Activated T-helper 1 cell treated with anti-CD3 and anti-CD28 coated beads, Interleukin-2, amount 50 U/mL, for 16 hours (primary cell): ENCODE measurements at regions not wholly inside any gene's neighbourhood (a gene's known extent, or its start where the extent isn't known, plus 50 kb on each side); places are given as distances from the start of the nearest gene placed in this dataset.

ENCODE experiments used
- DNase-seq, 2 donors: peaks; one replicate each; pipeline ENCODE4 v3.0.0-alpha.2; 2020; ENCODE audit warnings: low read depth in 1 of 2, low spot score in 1 of 2

DNA sequence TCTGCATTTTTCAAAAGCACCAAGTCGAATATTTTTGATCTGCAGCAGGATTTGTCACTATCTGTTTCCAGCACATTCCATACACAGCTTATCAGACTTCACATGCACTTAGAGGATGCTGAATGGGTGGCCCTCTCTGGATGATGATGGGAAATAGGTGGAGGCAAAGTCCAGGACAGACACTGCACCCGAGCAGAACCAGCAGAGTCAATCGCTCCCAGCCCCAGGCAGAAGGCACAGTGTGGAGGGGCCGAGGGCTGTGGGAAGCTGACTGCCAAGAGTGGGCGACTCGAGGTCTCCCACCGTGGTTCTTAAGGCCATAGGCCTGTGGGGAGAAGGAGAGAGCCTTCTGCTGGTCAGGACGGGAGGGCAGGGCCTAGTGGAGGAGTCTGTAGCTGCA lies 490.2 kb upstream of the MGMT start:
- no peak for DNase-seq

DNA sequence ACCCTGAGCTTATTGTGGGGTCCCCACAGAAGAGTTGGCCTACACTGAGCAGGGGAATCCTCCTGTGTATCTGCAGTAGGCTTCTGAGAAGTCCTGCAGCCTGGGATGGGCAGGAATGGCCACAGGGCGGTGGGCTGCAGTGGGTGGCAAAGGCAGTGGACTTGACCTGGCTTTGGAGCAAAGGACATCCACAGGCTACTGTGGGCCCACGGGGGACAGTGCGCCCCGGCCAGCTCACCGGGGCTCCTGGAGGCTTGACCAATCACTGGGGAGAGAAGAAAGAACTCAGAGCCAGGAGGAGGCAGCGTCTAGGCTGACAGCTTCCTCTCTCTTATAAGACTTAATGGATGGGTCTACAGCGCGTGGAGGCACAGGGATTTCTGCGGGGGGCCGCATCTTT lies 488.8 kb upstream of the MGMT start:
- DNase-seq = no peak

DNA sequence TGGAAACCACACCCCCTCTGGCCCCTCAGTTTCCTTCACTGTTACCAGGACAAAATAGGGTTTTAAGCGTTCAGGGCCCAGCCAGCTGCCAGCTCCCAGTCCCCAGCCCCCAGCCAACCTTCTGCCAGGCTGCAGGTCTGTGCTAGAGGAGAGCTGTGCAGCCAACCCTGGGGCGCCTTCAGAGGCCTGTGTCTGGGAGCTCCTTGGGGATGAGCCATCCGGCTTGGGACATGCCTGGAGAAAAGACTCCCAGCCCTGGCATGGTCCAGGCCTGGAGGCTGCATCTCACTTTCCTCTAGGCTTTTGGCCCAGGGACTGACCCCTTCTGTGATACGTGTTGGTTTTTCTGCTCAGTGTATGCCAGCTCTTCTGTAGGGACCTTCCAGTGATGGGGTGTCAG lies 487.6 kb upstream of the MGMT start:
- DNase-seq = no peak

DNA sequence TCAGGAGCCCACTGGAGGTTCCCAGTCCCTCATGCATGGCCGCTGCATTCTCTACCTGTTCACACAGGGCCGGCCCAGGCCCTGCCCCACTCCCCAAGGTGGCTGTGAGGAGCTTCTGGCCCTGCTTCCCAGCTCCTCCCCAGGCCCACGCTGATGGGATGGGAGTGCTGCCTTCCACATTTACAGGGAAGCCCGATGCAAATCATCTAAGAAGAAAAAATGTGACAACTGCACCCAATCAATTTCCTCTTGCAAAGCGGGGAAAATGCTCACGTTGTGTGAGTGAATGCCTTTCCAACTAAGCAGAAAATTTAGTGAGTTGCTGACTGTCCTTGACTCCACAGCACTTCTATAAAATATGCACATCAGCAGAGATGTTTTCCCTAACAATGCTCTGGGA lies 485.8 kb upstream of the MGMT start:
- DNase-seq = no peak

DNA sequence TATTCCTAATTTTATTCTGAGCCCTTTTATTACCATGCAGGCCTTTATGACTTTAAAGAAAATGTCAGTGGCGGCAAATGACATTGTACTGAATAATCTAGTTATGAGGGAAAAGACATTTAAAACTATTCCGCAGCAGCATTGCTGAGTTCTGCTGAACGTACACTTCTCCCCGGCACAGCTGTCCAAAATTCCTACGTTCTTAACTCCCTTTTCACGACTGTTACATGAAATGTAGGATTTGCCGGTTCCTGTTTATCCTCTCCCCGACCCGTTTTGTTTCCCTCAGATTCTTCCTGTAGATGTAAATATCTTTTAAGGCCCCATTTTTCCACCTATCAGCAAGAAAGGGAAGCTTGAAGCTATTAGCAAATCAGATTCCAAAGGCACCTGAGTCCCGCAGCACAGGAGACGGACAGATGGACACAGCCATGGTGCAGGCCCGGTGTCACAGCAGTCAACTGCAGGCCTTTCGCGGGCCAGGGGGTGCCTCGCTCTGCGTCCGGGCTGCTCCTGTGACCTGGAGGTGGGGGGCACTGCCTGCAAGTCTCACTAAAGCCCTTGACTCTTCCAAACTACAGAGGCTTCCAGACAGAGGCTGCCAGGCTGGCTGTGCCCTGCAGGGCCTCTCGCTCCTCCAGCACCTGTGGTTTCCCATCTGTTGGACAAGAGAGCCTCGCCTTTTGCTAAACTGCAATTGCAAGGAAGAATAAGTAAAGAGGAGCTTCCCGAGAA lies 485.0 kb upstream of the MGMT start:
- DNase-seq = no peak

DNA sequence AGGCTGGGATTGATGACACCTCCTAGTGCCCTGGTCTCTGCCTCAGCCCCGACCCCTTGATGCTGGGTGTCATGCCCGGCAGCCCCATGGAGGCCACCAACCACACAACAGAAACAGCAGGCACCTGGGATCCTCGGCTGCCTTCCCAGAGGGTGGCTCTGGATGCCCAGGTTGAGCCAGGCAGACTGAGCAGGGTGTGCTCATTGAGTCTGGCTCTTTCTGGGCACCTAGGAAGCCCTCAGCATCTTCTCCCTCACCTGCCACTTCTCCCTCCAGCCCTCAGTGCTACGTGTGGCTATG lies 484.5 kb upstream of the MGMT start:
- no peak for DNase-seq

DNA sequence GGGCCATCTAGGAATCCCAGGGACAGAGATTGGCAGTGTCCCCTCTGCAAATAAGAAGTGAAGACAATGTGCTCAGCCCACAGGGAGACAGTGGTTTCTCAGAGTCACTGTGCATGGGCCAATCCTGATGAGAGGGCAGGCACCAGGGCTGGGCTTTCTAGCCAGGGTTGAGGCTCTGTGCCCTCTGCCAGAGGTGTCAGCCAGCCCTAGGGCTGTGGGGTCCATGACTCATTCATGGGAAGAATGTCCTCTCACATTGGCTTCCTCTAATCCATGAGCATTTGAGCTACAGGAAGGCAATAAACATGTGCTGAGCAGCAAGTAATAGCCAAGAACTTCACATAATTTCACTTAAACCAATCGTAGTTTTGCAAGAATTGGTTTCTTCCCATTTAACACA lies 482.0 kb upstream of the MGMT start:
- DNase-seq = no peak

DNA sequence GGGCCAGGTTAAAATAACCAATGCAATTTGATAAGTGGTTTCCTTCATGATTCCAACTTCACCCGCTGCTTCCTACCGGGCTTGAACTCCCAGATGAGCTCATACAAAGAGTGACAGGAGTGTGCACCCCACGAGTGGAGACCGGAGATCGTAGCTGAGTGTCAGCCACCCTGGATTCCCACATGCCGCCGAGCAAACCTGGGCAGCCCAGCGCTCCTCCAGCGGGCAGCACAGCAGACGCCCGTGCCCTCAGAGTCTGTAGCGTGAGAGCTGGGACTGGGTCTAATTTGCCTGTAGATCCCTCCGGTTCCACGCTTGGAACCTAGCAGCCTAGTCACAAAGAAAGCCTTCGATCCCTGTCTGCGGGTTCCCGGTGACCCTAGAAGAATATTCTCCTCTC lies 476.1 kb upstream of the MGMT start:
- no peak for DNase-seq

DNA sequence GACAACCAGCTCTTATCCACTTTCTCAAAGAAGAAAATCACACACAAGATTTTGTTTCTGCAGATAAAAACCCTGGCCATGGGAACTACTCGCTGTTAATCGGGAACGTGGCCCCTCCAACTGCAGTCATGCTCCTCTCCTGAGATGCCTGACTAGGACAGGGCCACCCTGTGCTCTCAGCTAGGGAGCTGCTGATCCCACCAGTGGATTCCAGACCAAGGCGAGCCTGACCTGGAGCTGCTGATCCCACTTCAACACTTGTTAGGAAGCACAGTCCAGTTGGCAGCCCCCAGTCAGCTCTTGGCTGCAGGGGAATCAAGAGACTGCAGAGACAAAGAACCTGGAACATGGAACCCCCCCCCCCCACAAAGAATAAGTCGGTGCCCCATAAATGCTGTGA lies 474.3 kb upstream of the MGMT start:
- DNase-seq = no peak

DNA sequence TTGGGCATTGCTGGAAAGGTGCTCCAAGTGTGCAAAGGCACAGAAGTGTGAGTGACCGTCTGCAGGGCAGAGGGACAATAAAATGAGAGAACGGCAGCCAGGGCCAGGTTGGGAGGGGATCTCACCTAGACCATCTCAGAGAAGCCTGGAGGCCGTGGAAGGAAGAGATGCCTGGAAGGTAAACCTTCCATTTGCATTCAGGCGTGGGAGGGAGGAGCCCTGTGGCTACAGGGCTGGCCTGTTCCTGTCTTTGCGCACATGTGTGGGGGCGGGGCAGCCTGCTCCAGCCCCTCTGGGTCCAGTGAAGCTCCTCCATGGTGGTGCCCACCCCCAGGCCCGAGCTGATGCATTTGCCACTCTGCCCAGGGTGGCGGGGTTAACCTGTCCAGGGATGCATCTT lies 473.6 kb upstream of the MGMT start:
- no peak for DNase-seq

DNA sequence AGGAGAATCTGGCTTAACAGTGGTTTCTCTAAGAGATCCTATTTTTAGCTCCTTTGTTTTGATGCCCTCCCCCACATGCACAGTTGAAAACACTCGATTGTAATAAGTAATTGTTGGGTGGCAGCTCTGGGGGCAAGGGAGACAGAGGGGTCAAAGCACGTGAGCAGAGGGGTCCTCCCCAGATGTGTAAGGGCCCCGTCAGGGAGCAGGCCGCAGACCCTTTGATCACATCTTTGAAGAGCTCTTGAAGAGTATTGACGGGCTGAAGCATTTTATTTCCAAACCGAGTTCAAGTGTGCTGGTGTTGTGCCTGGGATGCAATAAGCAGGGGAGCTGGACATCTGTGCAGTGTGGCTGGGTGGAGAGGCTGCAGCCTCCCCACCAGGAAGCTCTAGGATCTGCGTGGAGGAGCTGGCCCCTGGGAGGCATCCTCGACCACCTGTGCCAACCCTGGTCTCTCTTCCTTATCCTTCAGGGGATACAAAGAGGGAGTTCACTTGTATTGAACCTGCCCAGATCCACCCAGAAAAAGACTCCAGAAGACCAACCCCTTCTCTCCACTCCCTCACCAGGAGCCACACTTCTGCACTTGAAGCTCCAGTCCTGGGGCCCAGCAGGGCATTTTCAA lies 473.0 kb upstream of the MGMT start:
- DNase-seq = no peak

DNA sequence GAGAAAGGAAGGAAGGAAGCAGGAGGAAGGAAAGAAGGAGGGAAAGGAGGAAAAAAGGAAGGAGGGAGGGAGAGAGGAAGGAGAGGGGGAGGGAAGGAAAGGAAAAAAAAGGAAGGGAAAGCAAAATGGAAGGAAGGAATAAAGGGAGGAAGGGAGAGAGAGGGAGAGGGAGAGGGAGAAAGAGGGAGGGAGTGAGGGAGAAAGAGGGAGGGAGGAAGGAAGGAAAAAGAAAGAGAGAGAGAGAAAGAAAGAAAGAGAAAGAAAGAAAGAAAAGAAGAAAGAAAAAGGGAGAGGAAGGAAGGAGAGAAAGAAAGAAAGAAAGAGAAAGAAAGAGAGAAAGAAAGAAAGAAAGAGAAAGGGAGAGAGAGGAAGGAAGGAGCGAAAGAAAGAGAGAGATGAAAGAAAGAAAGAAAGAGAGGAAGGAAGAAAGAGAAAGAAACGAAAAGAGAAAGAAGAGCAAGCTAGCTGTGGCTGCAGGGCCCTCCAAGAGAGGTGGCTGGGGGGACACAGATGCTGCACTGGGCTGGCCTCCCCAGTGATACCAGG lies 472.4 kb upstream of the MGMT start:
- no peak for DNase-seq

DNA sequence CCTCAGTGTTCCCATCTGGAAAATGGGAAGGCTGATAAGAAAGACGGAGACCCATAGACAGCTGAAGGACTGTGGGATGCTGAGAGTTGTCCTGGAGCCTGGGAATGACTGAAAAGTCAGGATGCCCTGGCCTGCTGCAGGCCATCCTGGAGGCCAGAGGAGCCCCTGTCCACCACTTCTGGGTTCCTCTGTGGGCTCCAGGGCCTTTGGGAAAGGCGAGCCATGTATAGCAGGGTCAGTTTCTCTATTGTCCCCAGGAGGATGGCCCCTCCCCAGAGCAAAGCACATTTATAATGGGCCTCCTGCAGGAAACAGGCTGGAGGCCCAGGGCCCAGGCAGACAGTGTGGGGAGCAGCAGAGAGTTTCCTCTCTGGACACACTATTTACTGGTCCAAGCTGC lies 471.4 kb upstream of the MGMT start:
- DNase-seq = no peak

DNA sequence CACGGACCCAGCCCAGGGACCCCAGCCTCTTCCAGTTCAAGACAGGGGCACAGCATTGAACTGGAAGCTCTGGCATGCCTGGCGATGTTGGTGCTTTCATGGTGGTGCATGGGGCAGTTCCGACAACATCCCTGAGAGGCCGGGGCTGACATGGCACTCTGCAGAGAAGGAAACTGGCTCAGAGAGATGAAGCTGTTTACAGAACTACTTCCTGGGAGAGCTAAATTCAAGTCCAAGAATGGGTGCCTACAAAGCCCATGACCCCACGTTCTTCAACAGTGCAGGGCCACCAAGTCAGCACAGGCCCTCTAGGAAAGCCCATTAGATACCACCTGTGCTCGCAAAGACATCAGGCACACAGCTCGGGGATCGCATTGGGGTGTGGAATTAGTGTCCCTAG lies 470.9 kb upstream of the MGMT start:
- DNase-seq = no peak

DNA sequence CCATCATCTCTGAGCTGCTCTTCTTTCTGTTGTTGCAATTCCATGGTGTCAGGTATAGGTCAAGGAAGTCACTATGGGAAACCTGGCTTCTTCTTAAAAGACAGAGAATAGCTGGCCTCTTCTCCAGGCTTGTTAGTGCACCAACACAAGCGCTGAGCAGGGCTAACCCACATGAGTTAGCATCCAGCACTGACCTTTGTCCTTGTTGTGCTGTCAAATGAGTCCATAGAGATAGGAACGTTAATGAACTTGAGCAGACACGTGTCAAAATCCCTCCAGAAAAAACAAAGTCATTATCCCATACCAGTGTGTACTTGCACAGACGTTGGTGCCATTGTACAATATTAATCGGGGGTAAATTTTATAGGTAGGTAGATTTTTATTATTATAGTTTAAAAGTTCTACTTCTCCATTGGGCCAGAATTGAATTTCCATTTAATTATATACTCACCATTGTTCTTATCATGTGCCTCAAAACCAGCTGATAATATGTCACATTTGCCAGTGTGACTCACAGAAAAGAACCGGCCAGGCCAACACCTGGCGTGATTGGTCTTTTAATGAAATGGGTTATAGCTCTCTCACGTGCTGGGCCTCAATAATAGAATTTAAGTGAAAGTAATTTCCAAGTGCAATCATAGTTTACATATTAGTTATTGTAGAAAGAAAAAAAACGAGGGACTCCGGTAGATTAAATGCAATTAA lies 468.8 kb upstream of the MGMT start:
- no peak for DNase-seq

DNA sequence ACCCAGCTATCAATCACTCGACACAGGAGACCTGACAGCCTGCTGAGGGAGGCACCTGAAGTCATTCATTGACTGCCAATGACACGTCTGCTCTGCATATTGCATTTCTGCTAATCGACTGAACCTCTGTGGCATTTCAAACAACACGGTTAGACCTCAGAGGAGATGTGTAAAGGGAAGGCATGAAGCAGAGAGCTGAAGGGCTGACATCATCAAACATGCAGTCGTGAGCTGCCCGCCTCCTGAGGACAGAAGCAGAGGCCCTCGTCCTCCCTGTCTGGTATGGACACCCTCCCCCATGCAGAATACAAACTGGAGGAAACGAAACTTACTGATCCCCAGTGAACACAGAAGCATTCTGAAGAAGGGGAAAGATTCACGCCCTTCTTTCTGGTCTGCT lies 462.6 kb upstream of the MGMT start:
- no peak for DNase-seq

DNA sequence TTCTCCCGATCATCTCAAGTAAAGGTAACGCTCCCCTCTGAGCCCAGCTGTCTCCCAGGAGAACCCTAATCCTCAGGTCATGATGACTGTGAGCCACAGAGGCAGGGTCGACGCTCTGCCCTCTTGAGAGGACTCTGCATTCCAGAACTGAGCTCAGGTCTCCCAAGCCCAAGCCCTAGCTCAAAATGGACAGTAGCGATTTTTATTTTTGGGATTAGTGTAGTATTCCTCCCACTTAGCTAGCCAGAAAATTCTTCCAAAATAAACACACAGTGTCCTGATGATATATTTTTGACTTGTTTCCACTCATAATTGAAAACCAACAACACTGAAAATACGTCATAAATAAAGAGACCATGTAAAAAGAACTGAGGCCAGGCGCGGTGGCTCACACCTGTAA lies 462.0 kb upstream of the MGMT start:
- DNase-seq = no peak

DNA sequence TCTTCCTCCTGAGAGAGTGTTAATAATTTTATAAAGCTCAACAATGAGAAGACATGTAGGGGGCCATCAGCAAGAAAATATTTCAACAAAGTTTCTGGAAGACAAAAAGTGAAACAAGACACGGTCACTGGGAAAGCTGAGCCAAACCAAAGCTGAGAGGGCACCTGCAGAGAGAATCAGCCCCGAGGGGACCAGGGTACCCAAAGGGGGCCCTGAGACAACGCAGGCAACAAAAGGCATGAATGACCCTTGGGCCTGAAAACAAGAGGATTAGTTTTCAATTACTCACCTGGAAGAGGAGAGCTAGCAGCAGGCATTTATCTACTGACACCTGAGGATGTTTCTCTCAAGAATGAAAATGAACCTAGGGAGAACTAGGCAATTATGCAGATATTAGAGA lies 461.2 kb upstream of the MGMT start:
- no peak for DNase-seq

DNA sequence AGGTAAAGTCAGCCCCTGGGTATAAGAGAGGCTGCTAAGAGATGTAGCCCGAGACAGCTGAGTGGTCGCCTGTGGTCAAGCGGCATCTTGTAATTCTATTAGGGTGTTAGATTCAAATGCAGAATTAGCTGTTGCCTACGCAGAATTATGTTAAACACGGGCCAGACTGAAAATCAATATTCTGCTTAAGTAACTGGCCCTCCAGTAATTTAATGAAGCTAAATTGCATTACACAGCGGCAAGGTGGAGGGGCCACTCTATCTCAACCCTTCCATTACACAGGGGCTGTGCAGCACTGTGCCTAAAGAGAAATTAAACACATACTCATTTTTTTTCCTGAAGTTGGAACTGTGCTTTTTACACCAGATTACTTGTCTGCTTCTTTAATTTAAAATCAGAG lies 448.5 kb upstream of the MGMT start:
- no peak for DNase-seq

DNA sequence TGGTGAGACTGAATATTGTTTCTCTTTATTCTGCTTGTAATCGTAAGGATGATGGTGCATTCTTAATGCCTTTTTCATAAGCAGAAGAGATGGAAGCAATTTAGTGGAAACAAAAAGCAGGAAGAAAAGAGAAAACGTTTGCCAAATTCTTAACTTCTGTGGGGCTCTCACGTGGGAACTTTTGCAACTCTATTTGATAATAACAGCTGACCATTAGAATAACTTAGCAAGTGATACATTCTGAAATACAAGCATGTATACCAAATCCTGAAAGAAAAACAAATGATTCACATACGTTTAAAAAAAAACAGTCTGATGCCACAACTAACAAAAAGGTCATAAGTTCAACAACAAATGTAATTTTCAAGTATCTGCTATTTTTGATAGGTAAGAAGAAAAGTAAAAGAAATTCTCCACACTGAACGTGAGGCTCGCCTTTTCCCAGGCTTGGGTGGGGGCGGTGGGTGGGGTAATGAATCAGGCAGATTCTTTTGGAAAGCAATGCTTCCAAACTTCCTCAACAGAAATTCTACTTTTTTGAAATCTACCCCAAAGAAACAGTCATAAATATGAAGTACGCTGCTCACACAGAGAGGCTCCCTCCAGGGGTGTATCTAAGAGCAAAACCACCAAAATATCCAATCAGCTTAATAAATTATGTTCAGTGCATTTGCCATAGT lies 446.2 kb upstream of the MGMT start:
- no peak for DNase-seq

DNA sequence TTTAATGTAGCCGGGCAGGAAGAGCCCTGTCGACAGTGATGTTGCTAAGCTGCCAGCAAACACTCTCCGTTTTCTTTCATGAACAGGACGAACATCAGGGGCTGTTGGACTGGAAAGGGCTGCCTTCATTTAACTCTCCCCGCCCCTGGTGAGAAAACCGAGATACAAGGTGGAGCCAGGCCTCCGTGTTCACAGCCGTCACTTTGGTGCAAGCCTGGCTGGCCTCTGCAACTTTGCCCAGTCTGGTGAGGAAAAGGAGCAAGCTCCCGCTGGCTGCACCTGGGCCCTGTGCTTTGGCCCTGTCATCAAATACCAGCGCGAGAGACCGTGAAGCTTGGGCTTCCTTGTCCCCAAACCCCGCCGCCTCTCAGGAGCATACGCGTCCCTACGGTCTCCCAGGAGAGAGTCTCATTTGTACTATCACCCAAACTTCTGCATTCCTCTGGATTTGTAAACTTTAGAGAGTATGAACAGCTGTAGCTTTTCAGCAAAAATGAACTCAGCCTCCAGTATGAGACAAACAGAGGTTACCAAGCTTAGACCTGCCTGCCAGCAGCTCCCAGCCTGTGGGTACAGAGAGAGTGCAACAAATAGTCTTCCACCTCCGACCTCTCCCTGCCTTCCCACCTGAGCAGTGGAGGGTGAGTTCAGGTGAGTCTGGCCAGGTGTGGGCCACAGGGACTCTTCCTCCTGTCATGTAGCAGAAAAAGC lies 445.3 kb upstream of the MGMT start:
- no peak for DNase-seq
